MM.1S (cell line): ENCODE measurements at regions not wholly inside any gene's neighbourhood (a gene's known extent, or its start where the extent isn't known, plus 50 kb on each side); places are given as distances from the start of the nearest gene placed in this dataset.
A peak's percentile ranks its signal among the peaks of the same experiment; 100 is the strongest.

Source experiments
- DNase-seq: peaks from one replicate; pipeline ENCODE4 v3.0.0-alpha.2; 2015
- H2AFZ ChIP-seq: fragments of 300-600 bp; sonication (generic); 2 replicates; pipeline ENCODE4 v1.6.0; 2016; ENCODE audit warnings: antibody characterized with exemption, low read length
- H3F3A ChIP-seq: fragments of 300-600 bp; sonication (generic); 2 replicates; pipeline ENCODE4 v1.6.1; 2016; ENCODE audit warnings: mild to moderate bottlenecking, antibody characterized with exemption, low read length, moderate library complexity, mixed read lengths; ENCODE audit not compliant: insufficient read depth
- H3K27ac ChIP-seq: fragments of 300-600 bp; sonication (generic); 2 replicates; pipeline ENCODE4 v1.5.1; 2016; ENCODE audit warnings: mild to moderate bottlenecking, low read length
- H3K27me3 ChIP-seq: fragments of 300-600 bp; sonication (generic); replicated peaks from 2 replicates; pipeline ENCODE4 v1.6.0; 2016; ENCODE audit warnings: low read length; ENCODE audit not compliant: insufficient read depth
- H3K36me3 ChIP-seq: fragments of 300-600 bp; sonication (generic); replicated peaks from 2 replicates; pipeline ENCODE4 v1.6.1; 2016; ENCODE audit warnings: mild to moderate bottlenecking, low read length, mixed read lengths; ENCODE audit not compliant: insufficient read depth
- H3K4me1 ChIP-seq: fragments of 300-600 bp; sonication (generic); 2 replicates; pipeline ENCODE4 v1.6.1; 2016; ENCODE audit warnings: low read length, mixed read lengths
- H3K4me2 ChIP-seq: fragments of 300-600 bp; sonication (generic); 2 replicates; pipeline ENCODE4 v1.6.0; 2016; ENCODE audit warnings: low read depth, low read length
- H3K4me3 ChIP-seq: fragments of 300-600 bp; sonication (generic); 2 replicates; pipeline ENCODE4 v1.5.1; 2016; ENCODE audit warnings: low read length, mixed read lengths
- H3K79me2 ChIP-seq: fragments of 300-600 bp; sonication (generic); 2 replicates; pipeline ENCODE4 v1.6.1; 2016; ENCODE audit warnings: mixed run types, low read length, mixed read lengths
- H3K9ac ChIP-seq: fragments of 300-600 bp; sonication (generic); 2 replicates; pipeline ENCODE4 v1.6.1; 2016; ENCODE audit warnings: low read length, mixed read lengths
- H3K9me2 ChIP-seq: fragments of 300-600 bp; sonication (generic); replicated peaks from 2 replicates; pipeline ENCODE4 v1.6.1; 2016; ENCODE audit warnings: mild to moderate bottlenecking, low read length, mixed read lengths; ENCODE audit not compliant: insufficient read depth
- H3K9me3 ChIP-seq: fragments of 300-600 bp; sonication (generic); replicated peaks from 2 replicates; pipeline ENCODE4 v1.6.1; 2016; ENCODE audit warnings: mild to moderate bottlenecking, low read length, mixed read lengths; ENCODE audit not compliant: insufficient read depth
- H4K20me1 ChIP-seq: fragments of 300-600 bp; sonication (generic); 2 replicates; pipeline ENCODE4 v1.6.1; 2016; ENCODE audit warnings: mild to moderate bottlenecking, low read length, moderate library complexity, mixed read lengths; ENCODE audit not compliant: insufficient read depth
- CTCF ChIP-seq: fragments of 300-600 bp; sonication (generic); IDR thresholded peaks from 2 replicates; pipeline ENCODE4 v1.5.1; 2016; ENCODE audit warnings: antibody characterized with exemption, low read length, mixed read lengths
- EZH2 ChIP-seq: fragments of 300-600 bp; sonication (generic); optimal IDR thresholded peaks from 2 replicates; pipeline ENCODE3; 2017; ENCODE audit warnings: low read depth, mild to moderate bottlenecking, antibody characterized with exemption, low read length, mixed read lengths
- EZH2phosphoT487 ChIP-seq: fragments of 300-600 bp; sonication (generic); IDR thresholded peaks from 2 replicates; pipeline ENCODE4 v1.6.1; 2018; ENCODE audit warnings: antibody characterized with exemption, low read length

GRCh38 chr9:6703898-6704639, 53.7 kb upstream of the KDM4C start:
- H3K27me3 ChIP-seq = no peaks in the 10 kb centered on the region
- peak overlapping the region; percentile 89 for H3K9ac ChIP-seq
- peak overlapping the region; percentile 100 for H2AFZ ChIP-seq
- H3K4me1 ChIP-seq = no peaks in the 10 kb centered on the region
- H3K4me3 ChIP-seq = peak overlapping the region; percentile 95
- H3K9me3 ChIP-seq = no peaks in the 10 kb centered on the region
- 0 out of 2 replicates have a peak, but pooled peaks cover 4% of the 10 kb centered on the region for H3F3A ChIP-seq
- H3K4me2 ChIP-seq = peak overlapping the region; percentile 92
- H3K36me3 ChIP-seq = no peaks in the 10 kb centered on the region
- DNase-seq = peak; percentile 94
- peak overlapping the region; percentile 71; the same call in 1 of the 2 replicates for H3K27ac ChIP-seq
- H3K9me2 ChIP-seq = no peaks in the 10 kb centered on the region
- no peaks in the 10 kb centered on the region for H4K20me1 ChIP-seq
- H3K79me2 ChIP-seq = no peaks in the 10 kb centered on the region
- no peak for TF ChIP-seq EZH2
- no peak for TF ChIP-seq CTCF
- no peak for TF ChIP-seq EZH2phosphoT487

GRCh38 chr9:6702707-6703106, 55.1 kb upstream of the KDM4C start:
- Histone ChIP-seq H3K9me2 (no peaks in the 10 kb centered on the region), H3K27me3 (no peaks in the 10 kb centered on the region), H3K9me3 (no peaks in the 10 kb centered on the region), H3K9ac (no peak overlapping the region), H3K27ac (no peak overlapping the region), H3K4me3 (0 out of 2 replicates have a peak overlapping the region, but pooled peaks have one; percentile 95), H3K4me2 (peak overlapping the region; percentile 92; the same call in 1 of the 2 replicates), H3K79me2 (no peaks in the 10 kb centered on the region), H4K20me1 (no peaks in the 10 kb centered on the region), H2AFZ (no peak overlapping the region), H3K4me1 (no peaks in the 10 kb centered on the region), H3F3A (0 out of 2 replicates have a peak, but pooled peaks cover 4% of the 10 kb centered on the region), H3K36me3 (no peaks in the 10 kb centered on the region)
- no peak for TF ChIP-seq EZH2
- no peak for DNase-seq

- TF ChIP-seq CTCF = no peak
- no peak overlapping the region for H2AFZ ChIP-seq
- no peaks in the 10 kb centered on the region for H3F3A ChIP-seq
- no peak overlapping the region for H3K9ac ChIP-seq
- H3K4me1 ChIP-seq = no peaks in the 10 kb centered on the region
- H3K27ac ChIP-seq = no peak overlapping the region
- no peak overlapping the region for H3K4me2 ChIP-seq
- H4K20me1 ChIP-seq = no peaks in the 10 kb centered on the region
- no peaks in the 10 kb centered on the region for H3K36me3 ChIP-seq
- no peak for DNase-seq
- H3K79me2 ChIP-seq = no peaks in the 10 kb centered on the region
- no peaks in the 10 kb centered on the region for H3K9me3 ChIP-seq
- no peak overlapping the region for H3K4me3 ChIP-seq
- H3K27me3 ChIP-seq = no peaks in the 10 kb centered on the region
- H3K9me2 ChIP-seq = no peaks in the 10 kb centered on the region
Measured at GRCh38 chr9:6696178-6696577, 50.6 kb upstream of the GLDC start.

GRCh38 chr9:6695121-6695814, 49.7 kb upstream of the GLDC start:
- Histone ChIP-seq H3K4me1 (peaks cover under 1% of the 10 kb centered on the region; the same call in 1 of the 2 replicates), H3K4me3 (no peak overlapping the region), H3K27ac (no peak overlapping the region)

More at GRCh38 chr9:6695121-6695814, 49.7 kb upstream of the GLDC start:
- H2AFZ ChIP-seq = no peak overlapping the region
- H3F3A ChIP-seq = no peaks in the 10 kb centered on the region
- no peaks in the 10 kb centered on the region for H4K20me1 ChIP-seq
- no peak overlapping the region for H3K4me2 ChIP-seq
- TF ChIP-seq EZH2phosphoT487 = no peak
- TF ChIP-seq CTCF = no peak
- TF ChIP-seq EZH2 = no peak
- H3K9me2 ChIP-seq = no peaks in the 10 kb centered on the region
- H3K9ac ChIP-seq = no peak overlapping the region
- H3K27me3 ChIP-seq = no peaks in the 10 kb centered on the region
- H3K9me3 ChIP-seq = no peaks in the 10 kb centered on the region
- H3K79me2 ChIP-seq = no peaks in the 10 kb centered on the region
- no peaks in the 10 kb centered on the region for H3K36me3 ChIP-seq
- no peak for DNase-seq
